GM23338 (cell line): ENCODE measurements at regions not wholly inside any gene's neighbourhood (a gene's known extent, or its start where the extent isn't known, plus 50 kb on each side); places are given as distances from the start of the nearest gene placed in this dataset.

Source experiments
- EZH2 ChIP-seq: fragments of 200-600 bp; sonication (generic); IDR thresholded peaks from one replicate; pipeline ENCODE4 v1.8.0; 2017; ENCODE audit warnings: antibody characterized with exemption, mild to moderate bottlenecking, low read depth; ENCODE audit not compliant: unreplicated experiment
- POLR2AphosphoS5 ChIP-seq: IDR thresholded peaks from 2 replicates; pipeline ENCODE4 v1.6.1; 2016; ENCODE audit warnings: antibody characterized with exemption, low read depth
- ZNF462 ChIP-seq: fragments of 250-450 bp; sonication (Bioruptor Pico); IDR thresholded peaks from 2 replicates; pipeline ENCODE4 v1.5.0; 2020; ENCODE audit warnings: mild to moderate bottlenecking, moderate library complexity
- TF ChIP-seq, protein P1 (sequence below), 2 experiments: fragments of 200-600 bp in 1 of 2; sonication (generic) in 1 of 2; conservative IDR thresholded peaks; 2 replicates each; pipeline versions ENCODE4 v1.5.1 to v1.6.1; 2016 to 2017; ENCODE audit warnings: antibody characterized with exemption in 2 of 2, low read depth in 2 of 2, mild to moderate bottlenecking in 2 of 2, moderate library complexity in 1 of 2

GRCh38 chr6:65908065-65908464, 201.0 kb upstream of the EYS start:
- TF ChIP-seq, protein P1, sequence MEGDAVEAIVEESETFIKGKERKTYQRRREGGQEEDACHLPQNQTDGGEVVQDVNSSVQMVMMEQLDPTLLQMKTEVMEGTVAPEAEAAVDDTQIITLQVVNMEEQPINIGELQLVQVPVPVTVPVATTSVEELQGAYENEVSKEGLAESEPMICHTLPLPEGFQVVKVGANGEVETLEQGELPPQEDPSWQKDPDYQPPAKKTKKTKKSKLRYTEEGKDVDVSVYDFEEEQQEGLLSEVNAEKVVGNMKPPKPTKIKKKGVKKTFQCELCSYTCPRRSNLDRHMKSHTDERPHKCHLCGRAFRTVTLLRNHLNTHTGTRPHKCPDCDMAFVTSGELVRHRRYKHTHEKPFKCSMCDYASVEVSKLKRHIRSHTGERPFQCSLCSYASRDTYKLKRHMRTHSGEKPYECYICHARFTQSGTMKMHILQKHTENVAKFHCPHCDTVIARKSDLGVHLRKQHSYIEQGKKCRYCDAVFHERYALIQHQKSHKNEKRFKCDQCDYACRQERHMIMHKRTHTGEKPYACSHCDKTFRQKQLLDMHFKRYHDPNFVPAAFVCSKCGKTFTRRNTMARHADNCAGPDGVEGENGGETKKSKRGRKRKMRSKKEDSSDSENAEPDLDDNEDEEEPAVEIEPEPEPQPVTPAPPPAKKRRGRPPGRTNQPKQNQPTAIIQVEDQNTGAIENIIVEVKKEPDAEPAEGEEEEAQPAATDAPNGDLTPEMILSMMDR (conservative IDR thresholded peaks at IDR 0.05; ENCODE audit: low read depth in 2 of 2) = no peak
- TF ChIP-seq POLR2AphosphoS5 (no peak), EZH2 (no peak), ZNF462 (no peak)
